ENCODE measurements at regions not wholly inside any gene's neighbourhood (a gene's known extent, or its start where the extent isn't known, plus 50 kb on each side); places are given as distances from the start of the nearest gene placed in this dataset.

DNA sequence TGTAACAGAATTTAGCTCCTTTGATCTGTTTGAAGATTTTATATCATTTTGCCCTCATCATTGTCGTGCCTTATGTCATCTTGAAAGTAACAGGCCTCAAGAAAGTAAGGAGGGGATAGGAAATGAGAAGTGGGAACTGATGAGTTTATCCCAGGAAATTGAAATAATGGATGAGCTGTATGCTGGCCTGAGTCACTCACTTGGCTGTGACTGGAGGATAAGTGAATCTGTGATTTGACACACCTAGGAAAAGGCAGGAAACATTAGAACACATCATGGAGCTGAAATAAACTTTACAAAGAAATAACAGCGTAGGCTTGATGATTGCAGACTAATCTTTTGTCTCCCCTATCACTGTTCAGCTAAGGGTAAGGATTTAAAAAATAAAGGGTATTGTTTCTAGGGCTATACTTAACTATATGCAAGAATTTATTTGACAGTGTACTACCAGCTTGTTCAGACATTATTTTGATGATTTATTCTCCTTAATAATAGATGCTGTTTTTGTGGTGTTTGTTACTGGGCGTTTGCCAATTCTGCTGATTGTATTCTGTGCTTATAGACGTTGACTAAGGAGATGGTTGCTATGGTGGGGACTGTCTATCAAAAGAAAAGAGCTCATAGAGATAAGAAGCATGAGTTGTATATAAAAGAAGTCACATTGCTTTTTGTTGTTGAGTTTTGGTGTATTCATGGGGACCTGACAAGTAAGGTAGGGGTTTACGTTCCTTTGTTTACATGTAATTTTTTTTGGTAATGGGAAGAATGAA is 105.6 kb upstream of the ROPN1 start:
- TF ChIP-seq, protein P1, sequence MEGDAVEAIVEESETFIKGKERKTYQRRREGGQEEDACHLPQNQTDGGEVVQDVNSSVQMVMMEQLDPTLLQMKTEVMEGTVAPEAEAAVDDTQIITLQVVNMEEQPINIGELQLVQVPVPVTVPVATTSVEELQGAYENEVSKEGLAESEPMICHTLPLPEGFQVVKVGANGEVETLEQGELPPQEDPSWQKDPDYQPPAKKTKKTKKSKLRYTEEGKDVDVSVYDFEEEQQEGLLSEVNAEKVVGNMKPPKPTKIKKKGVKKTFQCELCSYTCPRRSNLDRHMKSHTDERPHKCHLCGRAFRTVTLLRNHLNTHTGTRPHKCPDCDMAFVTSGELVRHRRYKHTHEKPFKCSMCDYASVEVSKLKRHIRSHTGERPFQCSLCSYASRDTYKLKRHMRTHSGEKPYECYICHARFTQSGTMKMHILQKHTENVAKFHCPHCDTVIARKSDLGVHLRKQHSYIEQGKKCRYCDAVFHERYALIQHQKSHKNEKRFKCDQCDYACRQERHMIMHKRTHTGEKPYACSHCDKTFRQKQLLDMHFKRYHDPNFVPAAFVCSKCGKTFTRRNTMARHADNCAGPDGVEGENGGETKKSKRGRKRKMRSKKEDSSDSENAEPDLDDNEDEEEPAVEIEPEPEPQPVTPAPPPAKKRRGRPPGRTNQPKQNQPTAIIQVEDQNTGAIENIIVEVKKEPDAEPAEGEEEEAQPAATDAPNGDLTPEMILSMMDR (conservative IDR thresholded peaks at IDR 0.05 in 1 of 2, IDR thresholded peaks at IDR 0.05 in 1 of 2; ENCODE audit: low read depth in 1 of 2, low read length in 2 of 2): no peak
- TF ChIP-seq EZH2 (IDR thresholded peaks at IDR 0.05; ENCODE audit: low read length, missing control alignments): no peak

All from fibroblast of lung (primary cell).